PC-9 (cell line): ENCODE measurements at regions not wholly inside any gene's neighbourhood (a gene's known extent, or its start where the extent isn't known, plus 50 kb on each side); places are given as distances from the start of the nearest gene placed in this dataset.

Source experiments
- BruUV-seq: library from RNA; stranded (reverse); fragments of 400-500 nt; replicated peaks from 2 replicates; lab custom pipeline; 2021; lab: Mats Ljungman, UMichigan
- CTCF ChIA-PET: fragments of 300-600 bp; sonication (Branson Sonifier 250); formaldehyde crosslinking; loops from one replicate; lab custom pipeline; 2022; ENCODE audit warnings: antibody characterized with exemption; lab: Charles Lee
- POLR2A ChIA-PET: fragments of 300-600 bp; sonication (Branson Sonifier 250); formaldehyde crosslinking; loops from one replicate; lab custom pipeline; 2022; ENCODE audit warnings: antibody characterized with exemption; ENCODE audit not compliant: unreplicated experiment; lab: Charles Lee
- DNase-seq, 2 experiments: peaks; one replicate each; pipeline versions ENCODE4 v3.0.0 to v3.0.0-alpha.2; 2015 to 2022; ENCODE audit warnings: mixed read lengths in 1 of 2
- H2AFZ ChIP-seq: fragments of 200-600 bp; sonication (generic); 2 replicates; pipeline ENCODE4 v1.8.1; 2017; ENCODE audit warnings: antibody characterized with exemption
- H3F3A ChIP-seq: fragments of 200-600 bp; sonication (generic); 2 replicates; pipeline ENCODE4 v1.8.1; 2017; ENCODE audit warnings: antibody characterized with exemption, mild to moderate bottlenecking, low read depth; ENCODE audit not compliant: insufficient read depth
- H3K27ac ChIP-seq: fragments of 200-600 bp; sonication (generic); 2 replicates; pipeline ENCODE4 v1.6.1; 2016; ENCODE audit warnings: mixed run types
- H3K27me3 ChIP-seq: fragments of 200-600 bp; sonication (generic); 2 replicates; pipeline ENCODE4 v1.6.1; 2016; ENCODE audit warnings: low read depth, mixed run types; ENCODE audit not compliant: insufficient read depth
- H3K36me3 ChIP-seq: fragments of 200-600 bp; sonication (generic); 2 replicates; pipeline ENCODE4 v1.6.1; 2016; ENCODE audit warnings: low read depth, mixed run types
- H3K4me1 ChIP-seq: fragments of 200-600 bp; sonication (generic); replicated peaks from 2 replicates; pipeline ENCODE4 v1.6.1; 2016; ENCODE audit warnings: mixed run types; ENCODE audit not compliant: insufficient read depth
- H3K4me2 ChIP-seq: fragments of 200-600 bp; sonication (generic); 2 replicates; pipeline ENCODE4 v1.6.1; 2017; ENCODE audit warnings: mixed run types
- H3K4me3 ChIP-seq: fragments of 200-600 bp; sonication (generic); 2 replicates; pipeline ENCODE4 v1.6.1; 2016; ENCODE audit warnings: mixed run types
- H3K79me2 ChIP-seq: fragments of 200-600 bp; sonication (generic); 2 replicates; pipeline ENCODE4 v1.6.1; 2017; ENCODE audit warnings: low read depth, mixed run types
- H3K9me2 ChIP-seq: fragments of 200-600 bp; sonication (generic); 2 replicates; pipeline ENCODE4 v1.8.1; 2017; ENCODE audit warnings: mild to moderate bottlenecking; ENCODE audit not compliant: insufficient read depth
- H3K9me3 ChIP-seq: fragments of 200-600 bp; sonication (generic); 2 replicates; pipeline ENCODE4 v1.8.1; 2016; ENCODE audit warnings: low read depth; ENCODE audit not compliant: insufficient read depth
- H4K20me1 ChIP-seq: fragments of 200-600 bp; sonication (generic); 2 replicates; pipeline ENCODE4 v1.8.1; 2017; ENCODE audit not compliant: insufficient read depth
- EZH2 ChIP-seq: fragments of 200-600 bp; sonication (generic); IDR thresholded peaks from 2 replicates; pipeline ENCODE4 v1.8.0; 2017; ENCODE audit warnings: antibody characterized with exemption, low read depth
- intact Hi-C: fragments of 100-400 bp; cut with micrococcal nuclease; formaldehyde crosslinking; loops from one replicate; pipeline ENCODE4 v1.10.0; 2022; ENCODE audit not compliant: unreplicated experiment
- TF ChIP-seq, protein P1 (sequence below): fragments of 200-600 bp; sonication (generic); conservative IDR thresholded peaks from 2 replicates; pipeline ENCODE4 v1.6.1; 2017; ENCODE audit warnings: mixed run types, antibody characterized with exemption, mild to moderate bottlenecking, moderate library complexity

GRCh38 chrX:13263560-13264251 is 56.1 kb downstream of the ATXN3L start:
- no peaks in the 10 kb centered on the region for H3K9me3 ChIP-seq
- CTCF ChIA-PET: no interaction called here
- H3F3A ChIP-seq: no peaks in the 10 kb centered on the region
- no peaks in the 10 kb centered on the region for H3K27me3 ChIP-seq
- TF ChIP-seq EZH2: no peak
- TF ChIP-seq, protein P1, sequence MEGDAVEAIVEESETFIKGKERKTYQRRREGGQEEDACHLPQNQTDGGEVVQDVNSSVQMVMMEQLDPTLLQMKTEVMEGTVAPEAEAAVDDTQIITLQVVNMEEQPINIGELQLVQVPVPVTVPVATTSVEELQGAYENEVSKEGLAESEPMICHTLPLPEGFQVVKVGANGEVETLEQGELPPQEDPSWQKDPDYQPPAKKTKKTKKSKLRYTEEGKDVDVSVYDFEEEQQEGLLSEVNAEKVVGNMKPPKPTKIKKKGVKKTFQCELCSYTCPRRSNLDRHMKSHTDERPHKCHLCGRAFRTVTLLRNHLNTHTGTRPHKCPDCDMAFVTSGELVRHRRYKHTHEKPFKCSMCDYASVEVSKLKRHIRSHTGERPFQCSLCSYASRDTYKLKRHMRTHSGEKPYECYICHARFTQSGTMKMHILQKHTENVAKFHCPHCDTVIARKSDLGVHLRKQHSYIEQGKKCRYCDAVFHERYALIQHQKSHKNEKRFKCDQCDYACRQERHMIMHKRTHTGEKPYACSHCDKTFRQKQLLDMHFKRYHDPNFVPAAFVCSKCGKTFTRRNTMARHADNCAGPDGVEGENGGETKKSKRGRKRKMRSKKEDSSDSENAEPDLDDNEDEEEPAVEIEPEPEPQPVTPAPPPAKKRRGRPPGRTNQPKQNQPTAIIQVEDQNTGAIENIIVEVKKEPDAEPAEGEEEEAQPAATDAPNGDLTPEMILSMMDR: no peak
- H3K4me3 ChIP-seq: no peak overlapping the region
- H3K79me2 ChIP-seq: no peaks in the 10 kb centered on the region
- no peak overlapping the region for H2AFZ ChIP-seq
- H4K20me1 ChIP-seq: no peaks in the 10 kb centered on the region
- BruUV-seq: no TSS peak
- H3K27ac ChIP-seq: no peak overlapping the region
- no peaks in the 10 kb centered on the region for H3K36me3 ChIP-seq
- intact Hi-C loops: no loop called here
- H3K4me1 ChIP-seq: no peaks in the 10 kb centered on the region
- DNase-seq: no peak
- H3K9me2 ChIP-seq: no peaks in the 10 kb centered on the region; the same call in 1 of the 2 replicates
- POLR2A ChIA-PET: no interaction called here
- H3K4me2 ChIP-seq: no peak overlapping the region

DNA sequence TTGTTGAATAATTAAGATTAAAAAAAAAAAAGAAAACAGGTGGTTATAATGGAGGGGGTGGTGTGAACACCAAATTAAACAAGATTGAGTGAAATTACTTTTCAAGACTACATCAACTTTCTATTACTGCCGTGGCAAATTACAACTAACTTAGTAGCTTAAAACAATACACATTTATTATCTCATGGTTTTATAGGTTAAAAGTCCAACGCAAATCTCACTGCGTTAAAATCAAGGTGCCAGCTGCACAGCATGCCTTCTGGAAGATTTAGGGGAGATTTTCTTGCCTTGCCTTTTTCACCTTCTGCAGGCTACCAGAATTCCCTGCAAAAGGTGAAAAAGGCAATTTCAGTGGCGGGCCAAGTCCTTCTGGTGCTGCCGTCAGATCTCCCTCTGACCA is 58.5 kb downstream of the ATXN3L start:
- Histone ChIP-seq H3F3A (no peaks in the 10 kb centered on the region), H3K4me3 (no peak overlapping the region)
- CTCF ChIA-PET: no interaction called here

DNA sequence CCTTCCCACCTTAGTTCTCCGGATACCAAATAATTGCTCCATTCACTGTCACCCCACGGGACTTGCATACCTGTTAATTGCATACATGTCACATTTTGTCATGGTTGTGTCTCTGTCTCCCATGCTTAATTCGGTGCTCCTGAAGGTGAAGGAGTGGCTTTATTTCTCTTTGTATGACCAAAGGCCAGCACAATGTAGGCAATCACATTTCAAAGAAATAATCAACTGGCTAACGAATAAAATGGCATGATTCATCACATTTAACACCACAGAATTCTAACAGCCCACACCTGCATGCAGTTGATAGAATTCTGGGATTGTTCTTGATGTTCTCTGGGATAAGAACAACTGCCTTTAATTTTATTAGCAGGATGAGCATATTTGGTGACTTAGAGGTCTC is 59.3 kb downstream of the ATXN3L start:
- TF ChIP-seq, protein P1: no peak
- no peaks in the 10 kb centered on the region for H3K27me3 ChIP-seq
- H3F3A ChIP-seq: no peaks in the 10 kb centered on the region
- no peak overlapping the region for H3K27ac ChIP-seq
- no peak for DNase-seq
- no peaks in the 10 kb centered on the region for H3K79me2 ChIP-seq
- ChIA-PET POLR2A (interaction anchor here (0.5 kb wide), 1 partner anchor 110 kb away, joined by 3 read pairs; no protein-coding TSS in a partner anchor), CTCF (no interaction called here)
- H3K4me3 ChIP-seq: no peak overlapping the region
- no peaks in the 10 kb centered on the region for H3K4me1 ChIP-seq
- intact Hi-C loops: no loop called here
- H3K9me2 ChIP-seq: no peaks in the 10 kb centered on the region; the same call in 1 of the 2 replicates
- H3K9me3 ChIP-seq: no peaks in the 10 kb centered on the region
- no TSS peak for BruUV-seq
- no peaks in the 10 kb centered on the region for H3K36me3 ChIP-seq
- H3K4me2 ChIP-seq: no peak overlapping the region
- H4K20me1 ChIP-seq: no peaks in the 10 kb centered on the region
- H2AFZ ChIP-seq: no peak overlapping the region

More for the DNA sequence above, 58.5 kb downstream of the ATXN3L start:
- Histone ChIP-seq H3K27ac (no peak overlapping the region), H3K4me2 (no peak overlapping the region), H2AFZ (no peak overlapping the region), H3K4me1 (no peaks in the 10 kb centered on the region), H3K36me3 (no peaks in the 10 kb centered on the region), H3K27me3 (no peaks in the 10 kb centered on the region), H3K9me3 (no peaks in the 10 kb centered on the region), H3K79me2 (no peaks in the 10 kb centered on the region), H4K20me1 (no peaks in the 10 kb centered on the region), H3K9me2 (no peaks in the 10 kb centered on the region; the same call in 1 of the 2 replicates)
- no TSS peak for BruUV-seq
- TF ChIP-seq, protein P1: no peak
- no peak for TF ChIP-seq EZH2
- POLR2A ChIA-PET: no interaction called here
- intact Hi-C loops: no loop called here
- DNase-seq: no peak
